Uterus (tissue), 2 donors: ENCODE measurements at regions not wholly inside any gene's neighbourhood (a gene's known extent, or its start where the extent isn't known, plus 50 kb on each side); places are given as distances from the start of the nearest gene placed in this dataset.

Experiments used
- CTCF ChIP-seq, 4 experiments: fragments of 200-600 bp in 2 of 4; fragments of 450-650 bp in 2 of 4; sonication (generic) in 2 of 4; IDR thresholded peaks; one replicate each; pipeline ENCODE4 v1.5.1; 2016 to 2019; ENCODE audit warnings: antibody characterized with exemption in 4 of 4, mild to moderate bottlenecking in 2 of 4, moderate library complexity in 1 of 4
- POLR2A ChIP-seq, 2 donors: fragments of 450-650 bp; IDR thresholded peaks; one replicate each; pipeline ENCODE4 v1.6.1; 2016; ENCODE audit warnings: antibody characterized with exemption in 2 of 2, mild to moderate bottlenecking in 1 of 2, moderate library complexity in 1 of 2

GRCh38 chr11:116418388-116419041 is 354.3 kb downstream of the BUD13 start:
- TF ChIP-seq CTCF (IDR thresholded peaks at IDR 0.05), result no peak
- TF ChIP-seq POLR2A (IDR thresholded peaks at IDR 0.05), result no peak
